Fibroblast of pulmonary artery (primary cell): ENCODE measurements at regions not wholly inside any gene's neighbourhood (a gene's known extent, or its start where the extent isn't known, plus 50 kb on each side); places are given as distances from the start of the nearest gene placed in this dataset.
"Not testable (repeated sequence)": the region's sequence is repeated elsewhere in the genome, so short reads cannot be mapped to it uniquely, and the experiment has no call there.

Experiments used
- DNase-seq: peaks from one replicate; pipeline ENCODE4 v3.0.0-alpha.2; 2010; ENCODE audit warnings: low read depth
- H3K4me3 ChIP-seq: replicated peaks from 2 replicates; pipeline ENCODE4 v1.5.1; 2011; ENCODE audit warnings: low read depth, mild to moderate bottlenecking, control low read depth, low read length, moderate library complexity
- CTCF ChIP-seq: IDR thresholded peaks from 2 replicates; pipeline ENCODE4 v1.5.1; 2011; ENCODE audit warnings: mild to moderate bottlenecking, control low read depth, low read length, inconsistent platforms; ENCODE audit errors: missing control alignments

- DNase-seq = no peak
- TF ChIP-seq CTCF = no peak
- no peak overlapping the region for H3K4me3 ChIP-seq
Measured at GRCh38 chr1:70790232-70790923, 257.2 kb downstream of the PTGER3 start.

- H3K4me3 ChIP-seq, DNase-seq: not testable (repeated sequence)
Measured at GRCh38 chr1:70795064-70795463, 252.6 kb downstream of the PTGER3 start.

- not testable (repeated sequence) for DNase-seq, H3K4me3 ChIP-seq
Measured at GRCh38 chr1:70796298-70796697, 251.3 kb downstream of the PTGER3 start.

GRCh38 chr1:70802625-70803024, 245.0 kb downstream of the PTGER3 start:
- DNase-seq, H3K4me3 ChIP-seq: not testable (repeated sequence)

GRCh38 chr1:70805641-70806040, 242.0 kb downstream of the PTGER3 start:
- TF ChIP-seq CTCF = no peak
- no peak overlapping the region for H3K4me3 ChIP-seq
- no peak for DNase-seq

GRCh38 chr1:70807088-70807664, 240.4 kb downstream of the PTGER3 start:
- DNase-seq = no peak
- H3K4me3 ChIP-seq = no peak overlapping the region
- TF ChIP-seq CTCF = no peak

GRCh38 chr1:70809069-70809468, 238.5 kb downstream of the PTGER3 start:
- TF ChIP-seq CTCF = no peak
- H3K4me3 ChIP-seq = no peak overlapping the region
- no peak for DNase-seq

- no peak for TF ChIP-seq CTCF
- no peak overlapping the region for H3K4me3 ChIP-seq
- no peak for DNase-seq
Measured at GRCh38 chr1:70811815-70812214, 235.8 kb downstream of the PTGER3 start.
